Memory B cell (primary cell): ENCODE measurements at regions not wholly inside any gene's neighbourhood (a gene's known extent, or its start where the extent isn't known, plus 50 kb on each side); places are given as distances from the start of the nearest gene placed in this dataset.

ENCODE experiments used
- ATAC-seq: fragments of 150-1000 bp; cut with Tn5 transposase; 2 replicates; pipeline ENCODE4 v1.10.0; 2021; ENCODE audit warnings: low read depth, mild to moderate bottlenecking, moderate library complexity
- DNase-seq, 2 donors: peaks; one replicate each; pipeline ENCODE4 v3.0.0; 2022; ENCODE audit warnings: low spot score in 2 of 2
- H3K27ac Mint-ChIP-seq: one replicate; pipeline ENCODE4 v1.8.0; 2022; ENCODE audit warnings: mild to moderate bottlenecking, moderate library complexity, mixed read lengths
- H3K27me3 Mint-ChIP-seq: one replicate; pipeline ENCODE4 v1.8.0; 2022; ENCODE audit warnings: mixed read lengths
- H3K36me3 Mint-ChIP-seq: one replicate; pipeline ENCODE4 v1.8.0; 2022; ENCODE audit warnings: mild to moderate bottlenecking, mixed read lengths
- H3K4me1 Mint-ChIP-seq: one replicate; pipeline ENCODE4 v1.8.0; 2022; ENCODE audit warnings: mixed read lengths
- H3K4me3 Mint-ChIP-seq: one replicate; pipeline ENCODE4 v1.8.0; 2022; ENCODE audit warnings: mild to moderate bottlenecking, moderate library complexity, mixed read lengths
- H3K9me3 Mint-ChIP-seq: one replicate; pipeline ENCODE4 v1.8.0; 2022; ENCODE audit warnings: mixed read lengths

- no peak overlapping the region for H3K4me3 Mint-ChIP-seq
- no peaks in the 10 kb centered on the region for H3K36me3 Mint-ChIP-seq
- DNase-seq (no peak), ATAC-seq (no peak)
- H3K4me1 Mint-ChIP-seq = no peaks in the 10 kb centered on the region
- no peaks in the 10 kb centered on the region for H3K9me3 Mint-ChIP-seq
- H3K27ac Mint-ChIP-seq = no peak overlapping the region
- no peaks in the 10 kb centered on the region for H3K27me3 Mint-ChIP-seq
Observed at GRCh38 chr3:20683910-20684309, 497.9 kb upstream of the SGO1 start.

DNA sequence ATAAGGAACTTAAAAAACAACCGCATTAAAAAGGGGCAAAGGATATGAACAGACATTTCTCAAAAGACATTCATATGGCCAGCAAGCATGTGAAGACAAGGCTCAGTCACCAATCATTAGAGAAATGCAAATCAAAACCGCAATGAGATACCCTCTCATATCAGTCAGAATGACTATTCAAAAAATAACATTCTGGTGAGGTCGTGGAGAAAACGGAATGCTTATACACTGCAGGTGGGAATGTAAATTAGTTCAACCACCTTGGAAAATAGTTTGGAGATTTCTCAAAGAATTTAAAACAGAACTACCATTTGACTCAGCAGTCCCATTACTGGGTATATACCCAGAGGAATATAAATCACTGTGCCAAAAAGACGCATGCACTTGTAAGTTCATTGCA is 496.6 kb upstream of the SGO1 start:
- H3K4me1 Mint-ChIP-seq = no peaks in the 10 kb centered on the region
- no peaks in the 10 kb centered on the region for H3K36me3 Mint-ChIP-seq
- H3K27me3 Mint-ChIP-seq = no peaks in the 10 kb centered on the region
- DNase-seq = no peak
- no peaks in the 10 kb centered on the region for H3K9me3 Mint-ChIP-seq
- ATAC-seq = no peak
- no peak overlapping the region for H3K27ac Mint-ChIP-seq
- H3K4me3 Mint-ChIP-seq = no peak overlapping the region

- Mint-ChIP-seq H3K4me1 (no peaks in the 10 kb centered on the region), H3K4me3 (no peak overlapping the region), H3K36me3 (no peaks in the 10 kb centered on the region), H3K27ac (no peak overlapping the region), H3K9me3 (no peaks in the 10 kb centered on the region), H3K27me3 (no peaks in the 10 kb centered on the region)
- ATAC-seq (no peak), DNase-seq (no peak)
Observed at GRCh38 chr3:20680990-20681628, 495.1 kb upstream of the SGO1 start.

DNA sequence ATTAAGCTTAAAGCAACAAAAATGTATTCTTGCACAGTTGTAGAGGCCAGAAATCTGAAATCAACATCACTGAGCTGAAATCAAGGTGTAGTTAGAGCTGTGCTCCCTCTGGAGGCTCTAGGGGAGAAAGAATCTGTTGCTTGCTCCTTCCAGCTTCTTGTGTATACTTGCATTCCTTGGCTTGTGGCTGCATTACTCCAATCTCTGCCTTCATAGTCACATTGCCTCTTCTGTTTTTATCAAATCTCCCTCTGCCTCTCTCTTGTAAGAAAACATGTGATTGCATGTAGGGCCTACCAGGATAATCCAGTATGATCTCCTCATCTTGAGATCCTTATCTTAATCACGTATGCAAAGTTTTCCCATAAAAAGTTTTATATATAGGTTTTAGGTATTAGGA is 487.9 kb upstream of the SGO1 start:
- H3K4me1 Mint-ChIP-seq = no peaks in the 10 kb centered on the region
- no peak for DNase-seq
- no peak overlapping the region for H3K4me3 Mint-ChIP-seq
- H3K36me3 Mint-ChIP-seq = peaks cover 7% of the 10 kb centered on the region
- H3K27ac Mint-ChIP-seq = no peak overlapping the region
- no peak for ATAC-seq
- peaks cover 4% of the 10 kb centered on the region for H3K9me3 Mint-ChIP-seq
- H3K27me3 Mint-ChIP-seq = no peaks in the 10 kb centered on the region

DNA sequence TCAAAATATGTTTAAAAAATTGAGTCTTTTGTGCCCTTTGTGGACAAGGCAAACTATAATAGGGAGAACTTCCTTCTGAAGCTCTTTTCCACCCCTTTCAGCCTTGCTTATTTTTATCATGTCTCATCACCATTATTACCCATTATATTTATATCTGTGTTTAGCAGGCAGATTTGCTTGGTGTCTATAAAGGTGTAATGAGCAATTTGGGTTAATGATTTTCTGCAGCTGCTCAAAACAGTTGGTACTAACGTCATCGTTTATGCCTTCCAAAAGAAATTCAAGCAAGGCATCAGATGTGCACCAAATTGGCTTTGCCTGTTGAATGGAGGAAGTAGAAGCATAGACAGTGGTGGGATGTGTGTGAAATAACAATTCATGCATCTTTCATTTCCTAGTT is 483.7 kb upstream of the SGO1 start:
- H3K27me3 Mint-ChIP-seq = no peaks in the 10 kb centered on the region
- H3K4me1 Mint-ChIP-seq = no peaks in the 10 kb centered on the region
- ATAC-seq = no peak
- peaks cover 4% of the 10 kb centered on the region for H3K9me3 Mint-ChIP-seq
- H3K27ac Mint-ChIP-seq = no peak overlapping the region
- H3K36me3 Mint-ChIP-seq = peaks cover 2% of the 10 kb centered on the region
- DNase-seq = no peak
- no peak overlapping the region for H3K4me3 Mint-ChIP-seq

GRCh38 chr3:20669184-20669583 is 483.2 kb upstream of the SGO1 start:
- DNase-seq (no peak), ATAC-seq (no peak)
- H3K27ac Mint-ChIP-seq = no peak overlapping the region
- no peaks in the 10 kb centered on the region for H3K27me3 Mint-ChIP-seq
- H3K9me3 Mint-ChIP-seq = peaks cover 4% of the 10 kb centered on the region
- H3K36me3 Mint-ChIP-seq = peaks cover 2% of the 10 kb centered on the region
- H3K4me1 Mint-ChIP-seq = no peaks in the 10 kb centered on the region
- H3K4me3 Mint-ChIP-seq = no peak overlapping the region

- Mint-ChIP-seq H3K4me3 (no peak overlapping the region), H3K4me1 (no peaks in the 10 kb centered on the region), H3K36me3 (no peaks in the 10 kb centered on the region), H3K9me3 (no peaks in the 10 kb centered on the region), H3K27me3 (no peaks in the 10 kb centered on the region), H3K27ac (no peak overlapping the region)
- DNase-seq (no peak), ATAC-seq (no peak)
Observed at GRCh38 chr3:20668411-20668810, 482.4 kb upstream of the SGO1 start.

GRCh38 chr3:20666091-20666490 is 480.1 kb upstream of the SGO1 start:
- Mint-ChIP-seq H3K4me3 (no peak overlapping the region), H3K9me3 (no peaks in the 10 kb centered on the region), H3K36me3 (no peaks in the 10 kb centered on the region), H3K4me1 (no peaks in the 10 kb centered on the region), H3K27me3 (no peaks in the 10 kb centered on the region), H3K27ac (no peak overlapping the region)
- ATAC-seq = no peak
- DNase-seq = no peak

GRCh38 chr3:20658491-20658890 is 472.5 kb upstream of the SGO1 start:
- H3K27me3 Mint-ChIP-seq = no peaks in the 10 kb centered on the region
- no peak overlapping the region for H3K27ac Mint-ChIP-seq
- H3K4me3 Mint-ChIP-seq = no peak overlapping the region
- DNase-seq (no peak), ATAC-seq (no peak)
- H3K36me3 Mint-ChIP-seq = peaks cover 2% of the 10 kb centered on the region
- H3K4me1 Mint-ChIP-seq = no peaks in the 10 kb centered on the region
- H3K9me3 Mint-ChIP-seq = peaks cover 2% of the 10 kb centered on the region

DNA sequence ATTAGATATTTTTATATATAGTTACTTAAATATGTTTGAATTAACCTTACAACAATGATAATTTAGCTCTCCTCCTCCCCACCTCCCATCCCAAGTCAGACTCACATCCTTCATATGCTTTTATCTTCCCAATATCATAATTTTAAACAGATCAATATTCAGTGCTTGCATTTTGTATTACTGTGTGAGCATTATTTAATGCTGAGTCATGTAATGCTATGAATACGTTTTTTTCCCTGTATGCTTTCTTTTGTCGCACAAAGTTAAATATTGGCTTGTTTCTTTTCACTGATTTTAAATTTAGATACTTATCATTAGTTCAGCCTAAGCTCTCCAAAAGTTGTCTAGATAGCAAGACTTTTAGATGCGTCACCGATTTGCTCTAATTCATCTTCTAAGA is 471.6 kb upstream of the SGO1 start:
- H3K27me3 Mint-ChIP-seq = no peaks in the 10 kb centered on the region
- H3K4me3 Mint-ChIP-seq = no peak overlapping the region
- H3K4me1 Mint-ChIP-seq = no peaks in the 10 kb centered on the region
- H3K27ac Mint-ChIP-seq = no peak overlapping the region
- peaks cover 2% of the 10 kb centered on the region for H3K36me3 Mint-ChIP-seq
- H3K9me3 Mint-ChIP-seq = peaks cover 2% of the 10 kb centered on the region
- ATAC-seq (no peak), DNase-seq (no peak)

GRCh38 chr3:20652231-20652986 is 466.4 kb upstream of the SGO1 start:
- ATAC-seq (no peak), DNase-seq (no peak)
- Mint-ChIP-seq H3K4me3 (no peak overlapping the region), H3K9me3 (no peaks in the 10 kb centered on the region), H3K36me3 (no peaks in the 10 kb centered on the region), H3K4me1 (no peaks in the 10 kb centered on the region), H3K27me3 (no peaks in the 10 kb centered on the region), H3K27ac (no peak overlapping the region)

DNA sequence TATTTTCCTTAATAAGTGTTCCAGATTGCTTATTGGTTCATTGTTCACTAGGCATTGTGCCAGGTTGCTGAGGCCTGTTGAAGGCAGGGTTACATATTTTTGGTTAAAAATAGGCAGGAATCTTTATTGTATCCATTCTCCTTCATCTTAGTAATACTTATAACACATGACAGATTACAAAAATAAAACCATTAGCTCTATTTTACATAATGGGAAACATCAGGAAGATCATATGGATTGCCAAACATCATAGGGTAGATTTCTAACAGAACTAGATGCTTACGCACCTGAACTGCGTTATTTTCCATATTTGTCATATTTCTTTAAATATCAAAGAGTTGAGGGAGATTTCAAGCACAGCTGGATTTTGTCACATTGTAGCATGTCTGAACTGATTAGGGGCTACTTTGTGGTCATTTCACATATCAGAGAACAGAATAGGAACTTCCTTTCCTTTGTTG is 462.9 kb upstream of the SGO1 start:
- H3K9me3 Mint-ChIP-seq = no peaks in the 10 kb centered on the region
- H3K27ac Mint-ChIP-seq = no peak overlapping the region
- no peaks in the 10 kb centered on the region for H3K27me3 Mint-ChIP-seq
- no peaks in the 10 kb centered on the region for H3K4me1 Mint-ChIP-seq
- H3K36me3 Mint-ChIP-seq = no peaks in the 10 kb centered on the region
- DNase-seq (no peak), ATAC-seq (no peak)
- no peak overlapping the region for H3K4me3 Mint-ChIP-seq

DNA sequence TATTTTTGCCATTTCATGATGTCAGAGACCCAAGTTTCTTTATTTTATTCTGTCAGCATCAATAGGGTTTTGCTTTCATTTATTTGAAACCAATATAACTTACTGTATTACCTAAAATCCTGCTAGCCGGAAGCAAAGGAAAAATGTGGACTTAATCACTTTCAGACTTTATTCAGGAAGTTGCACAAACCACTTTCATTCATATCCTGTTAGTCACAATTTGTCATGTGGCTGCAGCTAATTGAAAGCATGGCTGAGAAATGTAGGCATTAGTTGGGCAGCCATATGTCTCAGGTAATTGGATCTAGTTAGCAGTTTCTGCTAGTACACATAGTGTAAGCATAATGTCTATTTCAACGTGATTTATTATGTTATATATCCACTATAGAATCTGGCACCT is 462.3 kb upstream of the SGO1 start:
- no peaks in the 10 kb centered on the region for H3K27me3 Mint-ChIP-seq
- H3K4me3 Mint-ChIP-seq = no peak overlapping the region
- no peak for ATAC-seq
- H3K27ac Mint-ChIP-seq = no peak overlapping the region
- no peaks in the 10 kb centered on the region for H3K36me3 Mint-ChIP-seq
- H3K9me3 Mint-ChIP-seq = no peaks in the 10 kb centered on the region
- DNase-seq = no peak
- no peaks in the 10 kb centered on the region for H3K4me1 Mint-ChIP-seq

- Mint-ChIP-seq H3K4me1 (no peaks in the 10 kb centered on the region), H3K36me3 (no peaks in the 10 kb centered on the region), H3K27ac (no peak overlapping the region), H3K4me3 (no peak overlapping the region), H3K9me3 (no peaks in the 10 kb centered on the region), H3K27me3 (no peaks in the 10 kb centered on the region)
- DNase-seq (no peak), ATAC-seq (no peak)
Observed at GRCh38 chr3:20646425-20646824, 460.4 kb upstream of the SGO1 start.

DNA sequence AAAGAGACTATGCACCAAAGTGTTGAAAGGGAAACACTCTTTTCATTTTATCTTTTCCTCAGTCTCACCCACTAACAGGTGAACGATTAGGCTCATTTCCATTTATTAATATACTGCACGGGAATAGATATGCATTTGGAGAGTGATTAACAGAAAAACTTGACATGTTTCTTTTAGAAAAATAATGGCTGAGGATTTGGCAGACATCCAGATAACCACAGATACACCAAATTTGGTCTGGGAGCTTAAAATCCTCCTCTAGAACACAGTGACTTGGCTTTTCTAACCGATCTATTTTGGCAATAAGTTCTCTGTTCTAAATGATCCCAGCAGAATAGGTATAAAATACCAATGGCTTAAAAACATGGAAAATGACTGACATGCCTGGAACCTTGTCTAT is 459.3 kb upstream of the SGO1 start:
- no peak overlapping the region for H3K27ac Mint-ChIP-seq
- H3K27me3 Mint-ChIP-seq = no peaks in the 10 kb centered on the region
- no peaks in the 10 kb centered on the region for H3K9me3 Mint-ChIP-seq
- ATAC-seq (no peak), DNase-seq (no peak)
- no peaks in the 10 kb centered on the region for H3K36me3 Mint-ChIP-seq
- H3K4me3 Mint-ChIP-seq = no peak overlapping the region
- no peaks in the 10 kb centered on the region for H3K4me1 Mint-ChIP-seq
